ENCODE measurements at regions not wholly inside any gene's neighbourhood (a gene's known extent, or its start where the extent isn't known, plus 50 kb on each side); places are given as distances from the start of the nearest gene placed in this dataset.
"Not testable (repeated sequence)": the region's sequence is repeated elsewhere in the genome, so short reads cannot be mapped to it uniquely, and the experiment has no call there.

DNA sequence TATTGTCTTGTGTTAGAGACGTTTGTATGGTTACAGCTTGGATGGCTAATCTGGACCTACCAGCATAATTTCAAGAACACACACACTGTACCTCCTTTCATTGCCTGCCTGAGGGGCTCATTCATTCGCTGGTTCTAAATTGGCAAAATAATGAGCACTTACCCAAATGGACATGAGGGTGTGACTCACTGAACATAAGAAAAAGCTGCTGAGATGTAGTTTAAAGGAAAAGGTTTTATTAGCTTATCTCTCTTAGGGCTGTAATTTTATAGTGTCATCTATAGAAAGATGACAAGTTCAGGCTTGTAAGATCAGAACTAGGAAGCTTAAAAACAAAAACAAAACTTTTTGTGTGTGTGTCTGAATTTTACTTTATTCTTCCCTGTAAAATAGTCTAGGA, 120.7 kb upstream of the WNT7A start:
- H3K27me3 ChIP-seq = peaks cover 0 to 9% (median 0%) of the 10 kb centered on the region in 7 donors
- 60 to 78% methylated on average over 2 of the region's 2 CpGs for WGBS, 2 donors
- DNase-seq (no peak), ATAC-seq (no peak)
- no peak overlapping the region for H3K27ac ChIP-seq
- TF ChIP-seq, protein P1, sequence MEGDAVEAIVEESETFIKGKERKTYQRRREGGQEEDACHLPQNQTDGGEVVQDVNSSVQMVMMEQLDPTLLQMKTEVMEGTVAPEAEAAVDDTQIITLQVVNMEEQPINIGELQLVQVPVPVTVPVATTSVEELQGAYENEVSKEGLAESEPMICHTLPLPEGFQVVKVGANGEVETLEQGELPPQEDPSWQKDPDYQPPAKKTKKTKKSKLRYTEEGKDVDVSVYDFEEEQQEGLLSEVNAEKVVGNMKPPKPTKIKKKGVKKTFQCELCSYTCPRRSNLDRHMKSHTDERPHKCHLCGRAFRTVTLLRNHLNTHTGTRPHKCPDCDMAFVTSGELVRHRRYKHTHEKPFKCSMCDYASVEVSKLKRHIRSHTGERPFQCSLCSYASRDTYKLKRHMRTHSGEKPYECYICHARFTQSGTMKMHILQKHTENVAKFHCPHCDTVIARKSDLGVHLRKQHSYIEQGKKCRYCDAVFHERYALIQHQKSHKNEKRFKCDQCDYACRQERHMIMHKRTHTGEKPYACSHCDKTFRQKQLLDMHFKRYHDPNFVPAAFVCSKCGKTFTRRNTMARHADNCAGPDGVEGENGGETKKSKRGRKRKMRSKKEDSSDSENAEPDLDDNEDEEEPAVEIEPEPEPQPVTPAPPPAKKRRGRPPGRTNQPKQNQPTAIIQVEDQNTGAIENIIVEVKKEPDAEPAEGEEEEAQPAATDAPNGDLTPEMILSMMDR (IDR thresholded peaks at IDR 0.05) = no peak
- no peaks in the 10 kb centered on the region for H3K36me3 ChIP-seq
- no peak overlapping the region for H3K4me3 ChIP-seq
- H3K9me3 ChIP-seq = peaks cover 0 to 3% (median 0%) of the 10 kb centered on the region in 11 donors
- H3K4me1 ChIP-seq = no peaks in the 10 kb centered on the region
- intact Hi-C loops (cut with DNase I) = no loop called here

DNA sequence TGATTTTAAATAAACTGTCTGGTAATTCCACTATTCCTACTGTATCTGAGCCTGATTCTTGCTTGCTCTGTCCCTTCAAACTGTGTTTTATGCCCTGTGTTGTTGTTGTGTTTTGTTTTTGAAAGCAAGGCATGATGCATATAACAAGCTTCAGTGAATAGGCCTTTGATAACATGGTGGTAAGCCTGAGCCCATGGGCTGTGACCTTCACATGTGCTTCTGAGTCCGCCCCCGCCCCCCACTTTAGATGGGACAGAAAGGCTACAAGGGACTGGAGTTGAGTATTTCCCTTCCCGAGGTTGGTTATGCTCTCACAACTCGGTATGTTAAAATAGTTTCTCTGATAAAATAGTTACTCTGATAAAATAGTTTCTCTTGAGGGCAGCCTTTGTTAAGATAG, 119.0 kb upstream of the WNT7A start:
- H3K4me3 ChIP-seq = no peak overlapping the region
- TF ChIP-seq, protein P1 (IDR thresholded peaks at IDR 0.05) = no peak
- ATAC-seq (no peak), DNase-seq (no peak)
- no peaks in the 10 kb centered on the region for H3K27me3 ChIP-seq
- intact Hi-C loops (cut with DNase I) = no loop called here
- WGBS, 2 donors = 59 to 61% methylated on average over 4 of the region's 4 CpGs
- no peak overlapping the region for H3K27ac ChIP-seq
- H3K36me3 ChIP-seq = no peaks in the 10 kb centered on the region
- peaks cover 0 to 10% (median 0%) of the 10 kb centered on the region in 11 donors for H3K9me3 ChIP-seq
- no peaks in the 10 kb centered on the region for H3K4me1 ChIP-seq

DNA sequence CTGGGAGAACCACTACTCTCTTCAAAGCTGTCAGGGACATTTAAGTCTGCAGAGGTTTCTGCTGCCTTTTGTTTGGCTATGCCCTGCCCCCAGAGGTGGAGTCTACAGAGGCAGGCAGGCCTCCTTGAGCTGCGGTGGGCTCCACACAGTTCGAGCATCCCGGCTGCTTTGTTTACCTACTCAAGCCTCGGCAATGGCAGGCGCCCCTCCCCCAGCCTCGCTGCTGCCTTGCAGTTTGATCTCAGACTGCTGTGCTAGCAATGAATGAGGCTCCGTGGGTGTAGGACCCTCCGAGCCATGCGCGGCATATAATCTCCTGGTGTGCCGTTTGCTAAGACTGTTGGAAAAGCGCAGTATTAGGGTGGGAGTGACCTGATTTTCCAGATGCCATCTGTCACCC, 115.3 kb upstream of the WNT7A start:
- H3K4me1 ChIP-seq; H3K27ac ChIP-seq; H3K4me3 ChIP-seq; ATAC-seq; H3K36me3 ChIP-seq; intact Hi-C loops (cut with DNase I); H3K27me3 ChIP-seq; DNase-seq: not testable (repeated sequence)
- WGBS, 2 donors = 85 to 90% methylated on average over 12 of the region's 12 CpGs
- H3K9me3 ChIP-seq = peaks cover 0 to 18% (median 0%) of the 10 kb centered on the region in 11 donors

DNA sequence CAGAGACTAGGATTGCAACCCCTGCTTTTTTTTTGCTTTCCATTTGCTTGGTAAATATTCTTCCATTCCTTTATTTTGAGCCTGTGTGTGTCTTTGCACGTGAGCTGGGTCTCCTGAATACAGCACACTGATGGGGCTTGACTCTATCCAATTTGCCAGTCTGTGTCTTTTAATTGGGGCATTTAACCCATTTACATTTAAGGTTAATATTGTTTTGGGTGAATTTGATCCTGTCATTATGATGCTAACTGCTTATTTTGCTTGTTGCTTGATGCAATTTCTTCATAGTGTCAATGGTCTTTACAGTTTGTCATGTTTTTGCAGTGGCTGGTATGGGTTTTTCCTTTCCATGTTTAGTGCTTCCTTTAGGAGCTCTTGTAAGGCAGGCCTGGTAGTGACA, 109.1 kb upstream of the WNT7A start:
- H3K4me3 ChIP-seq; H3K4me1 ChIP-seq; intact Hi-C loops (cut with DNase I); H3K36me3 ChIP-seq; ATAC-seq; H3K27ac ChIP-seq; H3K27me3 ChIP-seq; DNase-seq: not testable (repeated sequence)
- WGBS, 2 donors = 67 to 68% methylated on average over 1 of the region's 1 CpG
- peaks cover 0 to 47% (median 6%) of the 10 kb centered on the region in 11 donors for H3K9me3 ChIP-seq

DNA sequence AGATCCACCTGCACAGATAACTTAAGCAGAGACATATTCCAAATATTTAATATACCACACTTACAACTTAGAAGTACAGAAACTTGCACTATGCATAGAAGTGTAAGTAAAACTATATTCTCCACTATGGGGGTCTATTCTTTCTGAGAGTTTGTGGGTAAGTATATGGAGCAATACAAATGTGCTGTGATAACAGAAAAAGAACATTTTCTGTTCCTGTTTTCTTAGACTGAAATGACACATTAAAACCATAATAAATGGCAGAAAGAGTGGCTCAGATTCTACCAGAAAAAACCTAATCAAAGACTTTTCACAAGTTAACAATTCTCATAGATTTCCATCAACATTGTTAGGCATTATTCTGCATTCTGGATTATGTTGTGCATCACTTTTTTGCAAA, 96.6 kb upstream of the WNT7A start:
- Histone ChIP-seq H3K4me3 (no peak overlapping the region), H3K4me1 (no peaks in the 10 kb centered on the region), H3K27me3 (peaks cover 0 to 6% (median 0%) of the 10 kb centered on the region in 7 donors), H3K9me3 (peaks cover 0 to 40% (median 18%) of the 10 kb centered on the region in 11 donors), H3K27ac (no peak overlapping the region), H3K36me3 (no peaks in the 10 kb centered on the region)
- TF ChIP-seq, protein P1 (IDR thresholded peaks at IDR 0.05) = no peak
- ATAC-seq = no peak
- intact Hi-C loops (cut with DNase I) = no loop called here
- DNase-seq = no peak

Measured in heart right ventricle (tissue), 16 donors.